GM21381 (cell line): ENCODE measurements at regions not wholly inside any gene's neighbourhood (a gene's known extent, or its start where the extent isn't known, plus 50 kb on each side); places are given as distances from the start of the nearest gene placed in this dataset.

Experiments
- ATAC-seq: cut with Tn5 transposase; IDR thresholded peaks from one replicate; pipeline ENCODE4 v1.9.1; 2021; ENCODE audit warnings: mild to moderate bottlenecking, moderate library complexity; ENCODE audit not compliant: unreplicated experiment

DNA sequence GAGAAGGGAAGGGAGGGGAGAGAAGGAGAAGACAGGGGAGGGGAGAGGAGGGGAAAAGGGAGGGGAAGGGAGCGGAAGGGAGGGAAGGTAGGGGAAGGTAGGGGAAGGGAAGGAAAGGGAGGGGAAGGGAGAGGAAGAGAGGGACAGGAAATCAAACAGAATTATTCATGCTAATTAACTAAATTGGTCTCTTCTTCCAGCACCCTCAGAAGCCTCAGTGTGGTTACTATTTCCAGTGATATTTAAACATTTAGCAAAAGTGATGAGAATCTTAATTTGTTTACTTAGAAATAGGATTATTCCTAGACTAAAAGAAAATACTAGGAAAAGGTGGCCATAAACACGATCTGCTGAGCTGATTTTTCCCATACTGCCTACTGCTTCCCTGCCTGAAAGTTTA lies 193.1 kb upstream of the CPEB2 start:
- ATAC-seq, result no peak

DNA sequence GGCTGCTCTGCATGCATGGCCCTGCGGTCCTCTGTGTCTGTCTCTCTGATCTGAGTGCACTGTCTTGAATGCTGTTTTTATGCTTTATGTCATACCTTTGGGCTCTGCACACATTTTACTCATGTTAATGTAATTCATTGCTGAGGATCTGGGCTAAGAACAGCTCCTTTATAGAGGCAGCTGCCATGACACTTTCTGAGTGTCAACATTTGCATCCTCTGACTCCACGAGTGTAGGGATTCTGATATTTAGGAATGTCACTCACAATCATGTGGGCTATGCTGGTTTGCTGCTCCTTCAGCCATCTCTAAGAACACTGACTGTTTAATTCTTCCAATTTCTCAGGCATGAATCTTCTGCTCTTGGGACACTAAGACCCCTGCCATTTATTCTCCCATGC lies 192.2 kb upstream of the CPEB2 start:
- no peak for ATAC-seq

DNA sequence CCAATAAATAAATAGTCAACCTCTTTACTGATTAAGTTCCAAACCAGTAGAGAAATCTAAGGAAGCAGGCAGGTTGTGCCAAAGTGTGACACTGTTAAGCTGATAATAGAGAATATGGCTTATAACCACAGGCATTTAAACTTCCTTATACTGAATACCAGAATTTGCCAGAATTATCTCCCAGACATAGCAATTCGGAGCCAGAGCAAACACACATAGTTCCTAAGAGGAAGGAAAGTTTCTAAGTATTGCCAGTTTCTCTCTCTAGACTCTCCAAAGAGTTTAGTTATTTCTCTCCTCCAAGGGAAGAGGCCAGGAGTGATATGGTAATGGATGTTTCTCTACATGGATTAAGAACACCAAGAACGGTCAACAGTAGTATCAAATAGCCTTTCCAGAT lies 191.7 kb upstream of the CPEB2 start:
- ATAC-seq, result no peak

DNA sequence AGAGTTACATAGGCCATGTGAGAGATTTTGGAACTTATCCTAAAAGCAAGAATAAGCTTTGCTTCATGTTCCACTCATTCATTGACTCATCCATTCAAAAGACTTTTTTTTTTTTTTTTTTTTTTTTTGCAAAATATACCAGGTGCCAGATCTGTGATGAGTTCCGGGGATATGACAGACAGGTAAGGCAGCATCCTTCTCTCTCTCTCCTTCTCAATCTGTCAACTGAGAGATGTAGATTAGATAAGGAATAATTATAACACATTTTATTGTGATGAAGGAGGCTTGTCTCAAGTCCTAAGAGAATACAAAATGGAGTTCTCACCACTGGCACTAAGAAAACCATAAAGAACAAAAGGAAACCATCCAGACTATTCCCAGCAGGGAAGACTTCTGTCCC lies 190.2 kb upstream of the CPEB2 start:
- no peak for ATAC-seq

DNA sequence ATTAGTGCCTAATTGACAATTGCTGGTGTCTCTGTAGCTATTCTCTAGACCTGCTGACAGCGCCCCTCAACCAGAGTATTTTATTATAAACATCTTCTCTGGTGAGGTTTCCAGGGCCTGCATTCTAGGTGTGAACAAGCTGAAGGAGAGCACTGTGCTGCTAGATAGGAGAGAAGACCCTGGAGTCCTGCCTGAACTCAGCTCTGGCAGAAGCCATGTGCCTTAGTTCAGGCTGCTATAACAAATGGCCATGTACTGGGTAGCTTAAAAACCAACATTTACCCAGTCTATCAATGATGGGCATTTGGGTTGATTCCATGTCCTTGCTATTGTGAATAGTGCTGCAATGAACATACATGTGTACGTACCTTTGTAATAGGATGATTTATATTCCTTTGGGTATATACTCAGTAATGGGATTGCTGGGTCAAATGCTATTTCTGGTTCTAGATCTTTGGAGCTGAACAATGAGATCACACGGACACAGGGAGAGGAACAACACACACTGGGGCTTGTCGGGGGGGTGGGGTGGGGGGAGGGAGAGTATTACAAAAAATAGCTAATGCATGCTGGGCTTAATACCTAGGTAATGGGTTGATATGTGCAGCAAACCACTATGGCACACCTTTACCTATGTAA lies 185.5 kb upstream of the CPEB2 start:
- no peak for ATAC-seq

DNA sequence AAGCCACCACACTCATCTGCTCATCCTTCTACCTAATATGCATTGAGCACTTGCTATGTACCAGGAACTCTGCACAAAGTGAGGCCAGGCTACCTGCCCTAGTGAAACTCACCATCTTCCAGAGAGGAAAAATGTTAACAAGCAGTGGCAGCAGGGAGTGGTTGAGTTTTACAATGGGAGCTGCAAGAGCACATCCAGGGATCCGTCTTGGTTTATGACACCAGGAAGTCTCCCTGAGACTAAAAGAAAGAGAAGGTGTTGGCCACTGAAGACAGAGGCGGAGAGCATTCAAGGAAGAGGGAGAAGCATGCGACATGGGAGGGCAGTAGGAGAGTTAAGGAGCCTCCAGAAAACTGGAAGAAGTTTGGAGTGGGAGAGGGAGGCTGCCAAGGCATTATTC lies 178.1 kb upstream of the CPEB2 start:
- ATAC-seq, result no peak

DNA sequence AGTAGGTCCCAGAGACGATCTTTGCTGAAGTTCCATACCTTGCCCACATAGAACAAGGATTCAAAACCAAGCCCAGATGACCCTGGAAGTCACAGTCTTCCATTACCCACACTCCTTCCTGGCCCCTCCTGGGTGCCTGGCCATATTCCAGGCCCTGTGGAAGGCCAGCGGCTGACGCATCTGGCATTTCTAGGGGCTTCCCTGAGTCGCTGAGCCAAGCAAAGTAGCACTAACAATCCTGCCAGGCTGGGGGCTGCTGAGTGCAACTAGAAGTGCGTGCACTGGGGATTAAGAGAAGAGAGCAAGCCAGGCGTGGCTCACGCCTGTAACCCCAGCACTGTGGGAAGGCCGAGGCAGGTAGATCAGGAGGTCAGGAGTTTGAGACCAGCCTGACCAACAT lies 175.2 kb upstream of the CPEB2 start:
- ATAC-seq, result no peak

DNA sequence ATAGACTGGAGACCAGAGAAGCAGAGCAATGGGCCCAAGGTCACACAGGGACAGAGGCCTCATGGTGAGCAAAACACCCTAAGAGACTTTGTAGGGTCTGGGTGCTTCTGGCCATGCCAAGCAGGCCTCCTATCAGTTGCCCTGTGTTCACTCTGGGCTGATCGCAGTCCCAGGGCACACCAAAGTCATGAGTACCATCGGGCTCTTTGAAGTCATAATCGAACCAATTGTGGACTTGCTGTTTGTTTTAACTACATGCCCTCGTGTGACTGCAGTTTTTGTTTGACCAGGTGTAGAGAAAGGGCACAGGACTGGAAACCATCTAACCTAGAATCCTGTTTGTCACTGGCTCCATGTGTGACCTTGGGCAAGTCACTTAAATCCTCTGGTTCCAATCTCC lies 172.5 kb upstream of the CPEB2 start:
- no peak for ATAC-seq

DNA sequence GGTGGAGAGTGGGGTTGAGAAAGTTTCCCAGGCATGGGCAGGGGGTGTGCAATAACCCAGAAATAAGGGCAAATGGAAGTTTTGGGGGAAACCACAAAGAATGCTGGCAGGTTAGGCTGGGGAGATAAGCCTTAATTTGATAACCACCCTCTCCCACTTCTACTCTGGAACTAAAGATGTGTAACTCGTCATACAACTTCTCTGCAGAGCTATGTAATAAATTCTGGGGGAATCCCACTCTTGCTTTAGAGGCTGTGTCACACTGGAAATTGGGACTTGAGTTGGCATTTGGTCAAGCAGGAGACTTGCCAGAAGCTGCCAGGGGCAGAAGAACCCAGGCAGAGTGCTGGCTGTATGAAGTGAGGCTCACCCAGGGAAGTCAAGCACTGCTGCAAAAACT lies 170.9 kb upstream of the CPEB2 start:
- no peak for ATAC-seq

DNA sequence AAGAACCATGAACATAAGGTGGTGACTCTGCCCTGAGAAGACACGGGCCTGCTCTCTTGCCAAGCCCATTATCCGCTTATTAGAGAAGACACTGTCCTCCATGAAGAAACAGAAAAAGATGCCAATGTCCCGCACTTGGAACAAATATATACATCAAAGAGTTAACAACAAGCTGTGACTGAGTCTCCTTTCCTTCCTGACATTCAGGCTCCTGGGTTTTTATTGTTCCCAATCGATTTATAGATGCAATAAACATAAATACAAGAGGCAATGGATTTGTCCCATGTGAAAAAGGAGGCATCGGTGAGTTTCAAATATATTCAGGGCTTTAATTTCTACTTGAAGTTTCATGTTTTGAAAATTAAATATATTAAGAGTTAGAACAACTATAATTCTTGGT lies 169.2 kb upstream of the CPEB2 start:
- no peak for ATAC-seq

DNA sequence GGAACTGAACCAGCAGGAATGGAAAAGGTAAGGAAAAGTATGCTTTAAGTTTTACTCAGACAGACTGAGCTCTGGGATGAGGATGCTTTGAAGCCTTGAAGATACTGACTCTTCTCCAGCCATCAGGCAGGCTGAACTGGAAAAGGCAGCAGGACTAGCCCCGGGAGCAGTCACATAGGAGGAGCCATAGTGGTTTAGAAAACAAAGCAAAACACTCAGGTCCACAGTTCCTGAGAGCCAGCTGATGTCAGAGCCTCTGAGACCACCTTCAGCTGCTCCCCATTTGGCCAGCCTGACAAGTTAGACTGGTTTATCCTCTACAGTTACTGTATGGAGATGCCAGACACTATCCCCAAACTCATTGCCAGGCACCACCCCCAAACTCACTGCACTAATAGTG lies 167.9 kb upstream of the CPEB2 start:
- no peak for ATAC-seq

DNA sequence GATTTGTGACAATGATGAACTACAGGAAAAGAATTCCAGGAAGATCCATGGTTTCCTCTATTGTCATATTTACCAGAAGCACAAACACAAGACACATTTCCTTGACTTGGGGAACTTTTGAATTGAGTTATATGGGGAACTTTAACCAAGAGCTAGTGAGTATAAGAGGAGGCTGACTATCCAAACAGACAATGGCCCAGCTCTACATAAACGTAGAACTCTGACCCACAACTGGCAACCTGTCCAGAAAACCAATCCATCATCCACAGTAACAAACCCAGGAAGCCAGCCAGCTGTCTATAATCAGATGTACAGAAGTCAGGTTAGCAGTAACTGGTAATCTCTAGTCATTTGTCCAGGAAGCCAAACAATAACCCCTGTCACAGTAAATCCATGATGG lies 167.0 kb upstream of the CPEB2 start:
- no peak for ATAC-seq

DNA sequence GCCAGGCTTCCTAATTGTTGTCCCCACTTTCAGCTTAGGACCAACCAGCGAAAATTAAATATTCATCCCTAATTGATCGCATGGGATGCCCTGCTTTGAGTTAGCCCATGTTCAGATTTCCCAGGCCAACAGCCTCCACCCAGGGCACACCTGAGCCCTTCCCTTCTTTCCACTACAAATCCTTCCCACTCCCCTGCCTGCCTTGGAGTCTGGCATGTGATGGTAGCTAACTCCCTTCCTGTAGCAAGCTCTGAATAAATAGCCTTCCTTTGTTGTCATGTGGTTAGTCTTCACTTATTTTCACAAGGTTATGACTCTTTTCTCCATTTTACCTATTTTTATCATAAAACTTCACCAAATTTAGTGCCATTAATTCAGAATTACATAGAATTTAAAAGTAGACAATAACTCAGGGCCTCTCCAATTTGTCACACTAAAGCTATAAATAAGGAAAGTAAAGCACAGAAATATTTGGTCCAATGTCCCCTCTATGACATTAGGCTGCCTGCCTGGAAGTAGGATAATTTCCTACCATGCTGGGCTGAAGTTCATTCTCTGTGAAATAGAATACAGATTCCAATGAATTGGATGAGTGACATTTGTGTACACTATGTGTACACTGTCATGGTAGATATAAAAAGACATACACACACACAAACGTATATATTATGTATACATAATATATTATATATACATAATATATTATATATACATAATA lies 166.4 kb upstream of the CPEB2 start:
- ATAC-seq, result no peak

DNA sequence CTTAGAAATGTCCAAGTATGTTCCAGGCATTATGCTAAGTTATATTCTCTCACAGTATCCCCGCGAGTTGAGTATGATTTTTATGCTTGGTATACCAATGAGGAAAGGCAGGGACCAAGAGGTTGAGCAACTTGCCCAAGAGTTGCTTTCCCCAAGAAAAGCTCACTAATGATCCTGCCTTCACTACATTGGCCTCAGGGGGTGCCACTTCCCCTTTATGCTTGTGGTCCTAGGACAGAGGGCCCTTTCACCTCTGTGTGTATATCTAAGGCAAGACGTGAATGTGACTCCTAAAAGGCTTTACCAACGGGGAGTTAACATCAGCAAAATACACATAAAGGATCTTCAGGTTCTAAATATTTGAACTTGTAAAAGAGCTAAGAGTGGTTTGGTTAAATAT lies 164.4 kb upstream of the CPEB2 start:
- ATAC-seq, result no peak

DNA sequence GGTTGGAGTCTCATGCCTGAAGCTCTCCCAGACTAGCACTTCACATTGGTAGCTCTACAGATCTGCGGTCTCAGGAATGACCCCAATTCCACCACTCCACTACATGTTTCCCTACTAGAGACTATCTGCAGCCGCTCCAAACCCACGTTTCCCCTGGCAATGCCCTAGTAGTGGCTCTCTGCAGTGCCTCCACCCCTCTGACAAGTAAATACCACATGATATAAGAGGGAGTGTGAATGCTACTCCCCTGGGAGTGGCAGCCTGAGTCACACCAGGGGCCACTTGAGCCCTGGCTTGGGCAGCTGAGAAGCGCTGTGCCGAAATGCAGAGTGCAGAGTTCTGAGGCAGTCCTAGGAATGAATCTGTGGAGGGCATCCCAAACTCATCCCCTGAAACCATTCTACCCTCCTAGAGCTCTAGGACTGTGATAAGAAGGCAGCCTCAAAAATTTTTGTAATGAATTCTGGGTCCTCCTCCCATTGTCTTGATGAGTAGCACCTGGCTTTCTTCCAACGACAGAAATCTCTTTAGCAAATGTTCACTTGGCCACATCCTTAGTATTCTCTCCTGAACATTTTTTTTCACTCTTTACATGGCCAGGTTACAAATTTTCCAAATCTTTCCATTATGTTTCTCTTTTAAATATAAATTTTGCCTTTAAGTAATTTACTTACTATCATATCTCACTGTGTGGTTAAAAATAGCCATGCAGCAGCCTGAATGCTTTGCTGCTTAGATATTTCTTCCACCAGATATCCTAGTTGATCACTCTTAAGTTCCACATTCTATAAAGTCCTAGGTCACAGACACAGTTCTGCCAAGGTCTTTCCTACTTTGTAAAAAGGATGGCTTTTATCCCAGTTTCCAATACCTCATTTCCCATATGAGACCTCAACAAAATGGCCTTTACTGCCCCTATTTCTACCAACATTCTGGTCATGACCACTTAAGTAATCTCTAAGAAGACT lies 160.2 kb upstream of the CPEB2 start:
- ATAC-seq, result no peak

DNA sequence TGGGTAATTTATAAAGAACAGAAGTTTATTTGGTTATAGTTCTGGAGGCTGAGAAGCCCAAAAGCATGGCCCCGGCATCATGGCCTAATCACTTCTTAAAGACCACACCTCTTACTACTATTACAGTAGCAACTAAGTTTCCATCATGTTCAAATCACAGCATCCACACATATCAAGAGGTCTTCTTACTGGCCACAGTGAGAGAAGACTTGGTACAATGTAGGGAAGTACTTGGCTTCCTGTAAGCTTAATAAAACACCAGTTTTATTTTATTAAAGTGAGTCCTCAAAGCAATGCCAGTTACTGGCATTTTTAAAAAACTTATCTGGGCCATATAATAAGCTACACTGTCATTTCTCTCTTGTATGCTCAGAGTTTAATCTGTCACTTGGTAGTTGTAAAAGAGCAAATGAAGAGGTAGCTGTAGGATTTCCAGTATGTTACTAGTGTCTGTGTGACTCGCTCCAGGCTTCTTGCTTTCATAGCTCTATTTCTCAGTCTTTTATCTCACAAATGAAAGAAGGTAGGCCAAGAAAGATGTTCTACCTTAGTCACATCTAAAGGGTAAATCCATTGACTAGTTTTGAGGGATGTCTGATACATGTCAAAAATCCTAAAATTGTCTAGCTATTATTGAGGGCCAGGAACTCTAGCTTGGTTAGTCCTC lies 159.2 kb upstream of the CPEB2 start:
- ATAC-seq, result no peak

DNA sequence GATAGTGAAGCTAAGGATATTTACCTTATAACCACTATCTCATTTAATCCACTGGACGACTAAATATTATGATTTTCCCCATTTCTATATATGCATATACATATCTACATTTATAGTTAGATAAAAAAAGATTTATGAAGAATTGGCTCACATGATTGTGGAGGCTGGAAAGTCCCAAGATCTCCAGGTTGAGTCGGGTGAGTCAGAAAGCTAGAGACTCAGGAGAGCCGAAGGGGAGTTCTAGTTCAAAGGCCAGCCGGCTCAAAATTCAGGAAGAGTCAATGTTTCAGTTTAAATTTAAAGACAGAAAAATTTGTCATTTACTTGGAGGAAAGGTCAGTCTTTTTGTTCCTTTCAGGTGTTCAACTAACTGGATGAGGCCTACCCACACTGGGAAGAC lies 158.2 kb upstream of the CPEB2 start:
- ATAC-seq, result no peak

DNA sequence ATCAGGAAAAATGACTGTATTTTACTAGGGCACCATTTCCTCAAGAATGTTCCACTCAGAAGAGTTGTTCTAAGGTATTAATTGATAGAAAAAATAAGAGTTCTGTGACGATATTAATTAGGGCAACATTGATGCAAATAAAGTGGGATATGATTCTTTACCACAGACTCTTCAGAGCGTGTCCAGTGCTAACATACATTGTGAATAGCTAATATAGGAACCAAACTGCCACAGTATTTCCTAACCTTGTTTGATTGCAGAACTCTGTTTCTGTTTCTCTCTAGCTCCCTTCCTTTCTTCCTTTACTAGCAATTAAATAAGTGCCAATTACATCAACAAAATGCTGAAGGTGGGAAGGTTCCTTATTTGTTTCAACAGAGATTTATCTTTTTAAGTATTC lies 154.1 kb upstream of the CPEB2 start:
- ATAC-seq, result no peak

DNA sequence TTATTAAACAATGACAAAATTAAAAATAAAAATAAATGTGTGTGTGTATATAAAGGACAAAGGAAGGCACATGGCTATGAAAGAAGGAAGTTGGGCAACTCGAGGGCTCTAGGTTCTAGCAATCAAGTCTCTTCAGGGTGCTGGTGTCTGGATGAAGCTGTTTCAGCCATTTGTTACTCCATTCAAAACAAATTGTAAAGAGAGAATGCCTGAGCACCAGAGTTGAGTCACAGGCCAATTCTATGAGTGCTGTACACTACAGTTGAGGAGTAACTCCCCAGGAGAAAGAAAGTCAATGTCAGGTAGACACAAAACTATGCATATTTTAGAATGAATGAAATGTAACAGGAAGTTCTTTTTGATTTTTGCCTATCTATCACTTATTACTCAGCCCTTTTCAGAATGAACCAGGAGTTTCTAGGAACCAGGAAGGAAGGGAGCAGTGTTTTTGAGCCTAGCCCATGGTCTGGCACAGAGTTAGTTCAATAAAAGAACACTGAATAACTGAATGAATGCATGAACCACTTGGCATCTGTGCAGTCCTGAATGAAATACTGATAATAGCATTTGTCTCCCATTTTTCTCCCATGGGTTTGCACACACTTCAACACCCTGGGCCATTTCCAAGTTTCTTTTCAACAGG lies 151.7 kb upstream of the CPEB2 start:
- no peak for ATAC-seq

DNA sequence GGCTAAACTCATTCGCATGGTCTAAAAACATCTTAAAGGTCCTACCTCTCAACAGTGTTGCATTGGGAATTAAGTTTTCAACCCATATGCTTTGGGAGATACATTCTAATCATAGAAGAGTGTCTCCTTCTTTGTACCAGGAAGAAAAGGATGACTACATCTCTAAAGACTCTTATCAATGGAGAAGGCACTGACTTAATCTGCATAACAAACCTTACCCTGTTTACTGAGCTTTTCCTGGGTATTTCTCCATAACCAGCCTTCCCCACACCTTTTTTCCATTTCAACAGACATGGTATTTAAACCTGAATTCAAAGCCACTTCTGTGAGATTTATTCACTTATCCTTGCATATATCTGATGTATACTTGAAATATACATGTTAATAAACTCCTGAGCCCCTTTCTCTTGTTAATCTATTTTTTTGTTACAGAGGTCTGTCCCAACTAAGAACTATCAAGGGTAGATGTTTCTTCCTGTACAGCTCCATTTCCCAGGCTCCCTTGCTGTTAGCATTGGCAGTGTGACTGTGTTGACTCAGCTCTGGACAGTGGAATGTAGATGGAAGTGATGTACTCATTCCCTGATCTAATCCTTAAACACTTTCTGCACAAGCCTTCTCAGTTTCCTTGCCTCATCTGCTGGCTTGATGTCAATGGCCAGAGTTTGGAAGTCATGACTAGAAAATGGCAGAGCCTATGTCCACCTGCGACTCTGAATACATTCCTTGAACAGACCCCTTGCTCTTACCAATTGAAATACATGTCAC lies 148.9 kb upstream of the CPEB2 start:
- ATAC-seq, result no peak
